ENCODE measurements at regions not wholly inside any gene's neighbourhood (a gene's known extent, or its start where the extent isn't known, plus 50 kb on each side); places are given as distances from the start of the nearest gene placed in this dataset.
"Not testable (repeated sequence)": the region's sequence is repeated elsewhere in the genome, so short reads cannot be mapped to it uniquely, and the experiment has no call there.

DNA sequence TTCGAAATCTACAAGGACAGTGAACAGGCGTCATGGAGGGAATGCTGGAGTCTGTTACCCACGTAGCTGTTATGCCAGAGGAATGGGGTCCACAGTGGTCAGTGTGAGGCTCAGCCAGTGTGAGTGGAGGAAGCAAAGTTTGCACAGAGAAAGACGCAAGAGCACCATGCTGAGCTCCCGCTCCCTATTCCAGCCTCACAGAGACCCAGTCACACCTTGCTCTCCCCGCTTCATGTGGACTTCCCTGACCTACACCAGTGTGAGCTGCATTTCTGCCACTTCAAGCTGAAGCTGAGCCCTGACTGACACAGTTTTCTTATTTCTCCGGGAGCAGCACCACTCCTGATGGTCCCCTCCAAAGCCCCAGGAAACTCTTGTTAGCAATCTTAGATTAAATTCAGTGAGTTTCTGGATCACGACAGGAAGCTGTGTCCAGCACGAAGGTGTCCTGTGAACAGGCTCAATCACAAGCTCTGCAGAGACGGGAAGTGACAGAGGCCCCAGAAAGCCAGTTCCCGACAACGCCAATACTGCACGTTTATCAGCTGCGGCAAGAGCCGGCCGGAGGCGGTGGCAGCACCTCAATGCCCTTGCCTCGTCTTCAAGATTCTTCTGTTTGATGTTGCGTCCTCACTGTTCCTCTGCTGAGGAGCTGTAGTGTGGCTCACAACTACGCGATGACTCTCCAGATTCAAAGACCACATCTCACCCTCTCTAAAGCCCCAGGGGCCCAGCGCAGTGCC, 356.7 kb downstream of the ADGRD1 start:
- TF ChIP-seq CTCF (IDR thresholded peaks at IDR 0.05; ENCODE audit: insufficient read depth, low read length); GABPA (IDR thresholded peaks at IDR 0.05; ENCODE audit: low read depth); POLR2AphosphoS5 (IDR thresholded peaks at IDR 0.05; ENCODE audit: low read depth): not testable (repeated sequence)
- TF ChIP-seq, protein P1, sequence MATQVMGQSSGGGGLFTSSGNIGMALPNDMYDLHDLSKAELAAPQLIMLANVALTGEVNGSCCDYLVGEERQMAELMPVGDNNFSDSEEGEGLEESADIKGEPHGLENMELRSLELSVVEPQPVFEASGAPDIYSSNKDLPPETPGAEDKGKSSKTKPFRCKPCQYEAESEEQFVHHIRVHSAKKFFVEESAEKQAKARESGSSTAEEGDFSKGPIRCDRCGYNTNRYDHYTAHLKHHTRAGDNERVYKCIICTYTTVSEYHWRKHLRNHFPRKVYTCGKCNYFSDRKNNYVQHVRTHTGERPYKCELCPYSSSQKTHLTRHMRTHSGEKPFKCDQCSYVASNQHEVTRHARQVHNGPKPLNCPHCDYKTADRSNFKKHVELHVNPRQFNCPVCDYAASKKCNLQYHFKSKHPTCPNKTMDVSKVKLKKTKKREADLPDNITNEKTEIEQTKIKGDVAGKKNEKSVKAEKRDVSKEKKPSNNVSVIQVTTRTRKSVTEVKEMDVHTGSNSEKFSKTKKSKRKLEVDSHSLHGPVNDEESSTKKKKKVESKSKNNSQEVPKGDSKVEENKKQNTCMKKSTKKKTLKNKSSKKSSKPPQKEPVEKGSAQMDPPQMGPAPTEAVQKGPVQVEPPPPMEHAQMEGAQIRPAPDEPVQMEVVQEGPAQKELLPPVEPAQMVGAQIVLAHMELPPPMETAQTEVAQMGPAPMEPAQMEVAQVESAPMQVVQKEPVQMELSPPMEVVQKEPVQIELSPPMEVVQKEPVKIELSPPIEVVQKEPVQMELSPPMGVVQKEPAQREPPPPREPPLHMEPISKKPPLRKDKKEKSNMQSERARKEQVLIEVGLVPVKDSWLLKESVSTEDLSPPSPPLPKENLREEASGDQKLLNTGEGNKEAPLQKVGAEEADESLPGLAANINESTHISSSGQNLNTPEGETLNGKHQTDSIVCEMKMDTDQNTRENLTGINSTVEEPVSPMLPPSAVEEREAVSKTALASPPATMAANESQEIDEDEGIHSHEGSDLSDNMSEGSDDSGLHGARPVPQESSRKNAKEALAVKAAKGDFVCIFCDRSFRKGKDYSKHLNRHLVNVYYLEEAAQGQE (IDR thresholded peaks at IDR 0.05; ENCODE audit: insufficient replicate concordance, low read depth): not testable (repeated sequence)
